GM12864 (cell line): ENCODE measurements at regions not wholly inside any gene's neighbourhood (a gene's known extent, or its start where the extent isn't known, plus 50 kb on each side); places are given as distances from the start of the nearest gene placed in this dataset.

Experiments used
- DNase-seq: peaks from one replicate; pipeline ENCODE4 v3.0.0-alpha.2; 2011; ENCODE audit warnings: low read depth
- H3K4me3 ChIP-seq: 2 replicates; pipeline ENCODE4 v1.5.1; 2011; ENCODE audit warnings: mild to moderate bottlenecking, low read depth, low read length, control low read depth
- CTCF ChIP-seq: IDR thresholded peaks from 2 replicates; pipeline ENCODE4 v1.5.1; 2011; ENCODE audit warnings: low read depth, mild to moderate bottlenecking, moderate library complexity, low read length, control low read depth, inconsistent platforms; ENCODE audit errors: missing control alignments

DNA sequence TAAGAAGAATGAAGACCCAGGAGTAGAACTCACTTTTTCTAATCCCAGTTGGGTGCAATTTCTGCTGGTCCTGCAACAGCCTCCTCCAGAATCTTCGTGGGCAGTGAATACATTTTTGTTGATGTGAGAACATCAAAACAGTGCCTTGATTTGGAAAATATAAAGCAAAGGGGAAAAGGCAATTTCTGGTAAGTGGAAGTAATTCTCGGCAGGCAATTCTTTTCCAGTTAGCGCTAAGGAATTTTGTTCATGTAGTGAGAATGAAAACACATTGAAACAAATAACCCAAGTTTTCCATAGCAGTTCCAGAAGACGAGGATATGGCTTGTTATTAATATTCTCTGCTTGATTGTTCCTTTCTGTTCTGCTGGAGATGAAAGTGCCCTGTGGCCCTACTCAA, 178.7 kb downstream of the SPATA31D1 start:
- no peak for TF ChIP-seq CTCF
- no peak for DNase-seq
- no peak overlapping the region for H3K4me3 ChIP-seq

GRCh38 chr9:82168585-82168984, 180.0 kb downstream of the SPATA31D1 start:
- DNase-seq, result no peak
- TF ChIP-seq CTCF, result no peak
- H3K4me3 ChIP-seq, result no peak overlapping the region

GRCh38 chr9:82170866-82171265, 182.3 kb downstream of the SPATA31D1 start:
- DNase-seq, result no peak
- no peak for TF ChIP-seq CTCF
- H3K4me3 ChIP-seq, result no peak overlapping the region

GRCh38 chr9:82171271-82171670, 182.7 kb downstream of the SPATA31D1 start:
- no peak overlapping the region for H3K4me3 ChIP-seq
- no peak for TF ChIP-seq CTCF
- DNase-seq, result no peak

- H3K4me3 ChIP-seq, result no peak overlapping the region
- DNase-seq, result no peak
- TF ChIP-seq CTCF, result no peak
Observed at GRCh38 chr9:82180711-82181110, 192.1 kb downstream of the SPATA31D1 start.

- no peak for DNase-seq
- H3K4me3 ChIP-seq, result no peak overlapping the region
- TF ChIP-seq CTCF, result no peak
Observed at GRCh38 chr9:82183181-82183860, 194.7 kb downstream of the SPATA31D1 start.

DNA sequence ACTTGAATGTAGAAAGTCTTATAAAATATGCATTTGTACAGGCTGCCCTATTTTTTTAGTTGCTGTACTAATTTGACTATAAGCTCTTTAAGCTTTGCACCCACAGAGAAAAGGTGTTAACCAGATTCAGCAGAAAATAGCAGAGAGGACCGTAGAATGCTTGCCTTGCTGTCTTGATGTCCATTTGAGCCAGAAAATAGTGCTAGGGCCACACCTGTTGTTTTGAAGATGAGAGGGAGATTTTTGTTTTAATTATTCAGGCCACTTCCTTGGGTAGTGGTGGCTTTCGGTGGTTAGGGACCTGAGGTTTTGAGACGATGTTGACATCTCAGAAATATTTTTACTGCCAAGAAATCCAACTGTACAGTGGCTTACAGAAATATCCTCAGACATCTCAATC, 196.0 kb downstream of the SPATA31D1 start:
- H3K4me3 ChIP-seq, result no peak overlapping the region
- DNase-seq, result no peak
- no peak for TF ChIP-seq CTCF
